GM21526 (cell line): ENCODE measurements at regions not wholly inside any gene's neighbourhood (a gene's known extent, or its start where the extent isn't known, plus 50 kb on each side); places are given as distances from the start of the nearest gene placed in this dataset.
"Not testable (repeated sequence)": the region's sequence is repeated elsewhere in the genome, so short reads cannot be mapped to it uniquely, and the experiment has no call there.

Experiments
- ATAC-seq: cut with Tn5 transposase; IDR thresholded peaks from one replicate; pipeline ENCODE4 v1.9.1; 2021; ENCODE audit warnings: moderate library complexity; ENCODE audit not compliant: unreplicated experiment, low FRiP score

DNA sequence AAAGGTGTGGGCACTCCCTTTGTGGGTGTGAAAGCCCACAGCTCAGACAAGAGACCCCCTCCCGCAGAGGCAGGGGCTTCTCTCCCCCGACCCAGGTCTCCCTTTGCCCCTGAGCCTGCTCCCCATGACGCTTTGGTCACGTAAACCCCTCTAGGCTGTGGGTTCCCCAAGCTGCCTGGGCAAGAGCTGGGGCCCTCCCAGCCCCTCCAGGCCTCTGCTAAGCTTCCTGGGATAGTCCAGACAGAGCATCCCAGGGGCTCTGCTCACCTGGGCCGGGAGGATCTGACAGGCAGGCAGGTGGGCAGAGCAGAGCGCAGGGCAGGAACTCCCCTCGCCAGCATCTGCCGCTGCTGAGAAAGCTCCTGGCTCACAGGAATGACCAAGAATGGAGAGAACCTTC lies 177.3 kb downstream of the BANP start:
- ATAC-seq: no peak

DNA sequence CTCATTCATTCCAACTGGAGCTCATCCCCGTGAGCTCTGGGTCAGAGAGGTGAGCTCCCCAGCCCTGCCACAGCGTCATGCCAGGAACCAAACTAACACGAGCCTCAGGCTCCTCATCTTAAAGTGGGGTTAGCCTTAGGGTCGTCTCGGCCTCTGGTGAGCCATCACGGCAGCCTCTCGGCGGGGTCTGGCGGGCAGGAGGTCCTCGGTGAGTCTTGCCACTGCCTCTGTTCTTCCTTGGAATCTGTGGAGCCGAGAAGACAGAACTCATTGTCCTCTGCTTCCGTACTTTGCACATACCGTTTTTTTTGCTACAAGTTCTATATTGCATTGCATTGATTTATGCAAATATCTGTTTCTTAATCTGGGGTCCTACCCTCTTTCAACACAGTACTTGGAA lies 177.9 kb downstream of the BANP start:
- ATAC-seq: not testable (repeated sequence)

DNA sequence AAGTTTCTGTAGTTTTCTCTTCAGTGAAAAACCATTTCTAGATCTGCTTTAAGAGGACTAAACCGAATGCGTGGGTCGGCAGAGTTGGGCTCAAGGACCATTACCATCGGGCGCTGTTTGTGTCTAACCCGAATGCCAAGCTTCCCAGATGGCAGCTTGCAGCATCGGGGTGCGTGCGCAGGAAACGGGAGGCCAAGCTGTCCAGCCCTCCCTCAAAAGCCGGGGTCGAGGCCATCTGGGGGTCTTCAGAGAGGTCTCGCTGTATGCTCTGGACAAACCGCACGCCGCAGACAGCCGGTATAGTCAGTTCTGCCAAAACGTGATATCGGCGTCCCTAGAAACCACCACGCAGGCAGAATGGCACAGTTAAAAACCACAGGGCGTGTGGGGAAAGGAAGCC lies 178.8 kb downstream of the BANP start:
- no peak for ATAC-seq

DNA sequence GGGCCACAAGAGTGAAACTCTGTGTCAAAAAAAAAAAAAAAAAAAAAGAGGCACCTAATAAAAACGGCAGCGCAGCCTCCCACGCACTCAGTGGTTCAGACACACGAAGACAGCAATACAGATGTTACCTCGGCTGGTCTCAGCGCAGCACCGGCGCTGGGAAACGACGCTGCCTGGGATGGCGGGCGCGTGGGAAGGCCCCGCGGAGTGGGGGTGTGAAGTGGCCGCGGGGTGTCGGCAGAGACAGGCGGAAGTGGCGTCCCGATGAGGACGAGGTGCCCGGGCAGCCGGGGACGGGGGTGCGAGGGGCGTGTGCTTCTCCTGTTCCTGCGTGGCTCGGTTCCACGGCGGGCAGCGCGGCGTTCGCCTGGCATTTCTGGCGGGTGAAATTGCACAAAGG lies 179.4 kb downstream of the BANP start:
- ATAC-seq: no peak

DNA sequence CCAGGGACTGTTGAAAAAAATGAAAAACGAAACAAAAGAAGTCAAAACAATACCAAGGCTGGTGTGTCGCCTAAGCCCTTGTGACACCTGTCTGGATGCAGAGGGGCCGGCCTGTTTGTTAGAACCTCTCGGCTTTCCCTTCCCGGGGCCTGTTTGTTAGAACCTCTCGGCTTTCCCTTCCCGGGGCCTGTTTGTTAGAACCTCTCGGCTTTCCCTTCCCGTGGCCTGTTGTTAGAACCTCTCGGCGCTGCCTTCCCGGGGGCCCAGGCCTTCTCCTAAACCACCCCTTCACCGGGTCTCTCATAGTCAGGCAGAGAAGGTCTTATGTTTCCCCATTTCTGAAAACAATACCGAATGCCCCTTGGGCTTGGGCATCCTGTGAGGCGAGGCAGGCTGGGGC lies 180.0 kb downstream of the BANP start:
- ATAC-seq: no peak

DNA sequence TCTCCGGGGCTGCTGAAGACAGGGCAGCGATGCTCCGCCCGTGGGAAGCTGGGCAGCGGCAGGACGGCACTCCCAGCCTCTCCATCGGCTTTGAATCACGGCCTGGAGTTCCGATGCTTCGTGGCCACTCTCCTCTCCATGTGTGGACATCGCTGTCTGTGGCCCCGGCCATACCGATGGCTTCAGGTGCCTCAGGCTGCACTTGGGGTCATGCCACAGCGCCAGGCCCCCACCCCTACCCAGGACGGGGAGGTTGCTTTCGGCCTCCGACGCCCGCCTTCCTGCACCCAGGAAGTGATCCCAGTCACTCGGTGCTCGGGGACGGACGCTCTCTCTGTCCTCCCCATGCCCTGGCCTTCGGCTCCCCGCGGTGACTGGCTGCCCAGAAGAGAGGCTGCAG lies 180.7 kb downstream of the BANP start:
- ATAC-seq: no peak

DNA sequence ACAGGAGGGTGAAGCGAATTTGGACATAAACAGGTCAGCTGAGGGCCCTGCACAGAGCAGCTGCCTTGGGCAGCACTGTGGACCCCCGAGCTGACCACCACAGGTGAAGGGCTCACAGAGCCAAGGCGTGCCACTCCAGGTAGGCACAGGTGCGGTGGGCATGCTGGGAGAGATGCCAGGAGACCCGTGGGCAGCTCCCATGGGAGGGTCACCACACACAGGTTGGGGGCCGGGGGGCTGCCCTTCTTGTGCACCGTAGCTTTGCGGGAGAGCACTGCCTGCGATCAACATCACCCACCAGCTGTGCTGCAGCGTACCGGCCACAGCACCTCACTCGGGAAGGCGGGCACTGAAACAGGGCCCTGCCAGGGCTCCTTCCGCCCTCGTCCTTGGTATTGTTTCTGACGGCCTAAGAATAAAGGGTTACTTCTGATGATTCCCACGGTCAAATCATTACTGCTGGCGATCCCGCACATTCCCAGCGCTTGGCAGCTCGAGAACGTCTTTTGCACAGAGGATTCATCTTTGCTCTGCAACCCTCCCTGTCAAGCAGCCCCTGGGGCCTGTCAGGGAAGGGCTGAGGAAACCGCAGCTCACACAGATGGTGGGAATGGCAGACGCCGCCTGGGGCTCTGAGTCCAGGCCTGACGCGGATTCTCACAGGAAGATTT lies 181.7 kb downstream of the BANP start:
- no peak for ATAC-seq

DNA sequence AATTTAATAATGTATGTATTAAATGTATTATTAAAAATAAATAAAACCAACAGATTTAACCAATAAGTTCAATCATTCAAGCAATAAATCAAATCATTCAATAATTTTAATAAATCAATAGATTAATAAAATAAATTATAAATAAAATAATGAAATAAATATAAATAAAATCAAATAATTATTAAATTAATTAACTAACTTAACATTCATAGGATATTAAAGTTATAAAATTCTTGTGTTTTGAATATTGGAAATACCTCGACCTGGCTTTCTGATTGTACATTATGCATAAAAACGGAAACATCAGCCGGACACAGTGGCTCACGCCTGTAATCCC lies 182.2 kb downstream of the BANP start:
- ATAC-seq: no peak

DNA sequence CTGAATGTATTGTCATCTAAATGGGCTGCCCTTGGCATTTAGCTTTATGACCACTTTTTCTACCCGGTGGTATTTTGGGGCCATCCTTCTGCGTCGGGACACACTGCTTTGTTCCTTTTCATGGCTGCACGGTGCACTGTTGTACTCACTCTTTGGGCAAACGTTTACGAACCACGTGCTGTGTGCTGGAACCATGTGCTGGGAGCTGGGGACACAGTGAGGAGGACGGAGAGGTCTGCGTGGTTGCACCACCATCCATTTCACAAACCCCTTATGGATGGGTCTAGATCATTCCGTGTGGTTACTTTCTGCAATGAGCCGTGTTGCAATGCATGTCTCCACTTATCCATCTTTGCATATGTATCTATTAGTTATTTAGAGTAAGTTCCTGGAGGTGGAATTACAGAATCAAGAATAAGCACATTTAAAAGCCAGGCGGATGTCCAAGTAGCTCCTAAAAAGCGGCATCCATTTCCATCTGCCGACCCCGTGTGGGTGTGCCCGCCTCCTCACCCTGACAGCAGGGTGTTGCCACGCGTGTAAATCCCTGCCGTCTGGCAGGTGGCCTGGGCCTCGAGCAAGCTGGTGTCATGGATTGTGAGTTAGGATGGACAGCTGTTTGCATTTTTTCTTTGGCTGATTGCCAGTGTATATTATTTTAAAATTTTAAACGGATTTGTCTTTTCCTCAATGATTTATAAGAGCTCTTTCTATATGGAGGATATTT lies 183.1 kb downstream of the BANP start:
- ATAC-seq: not testable (repeated sequence)

DNA sequence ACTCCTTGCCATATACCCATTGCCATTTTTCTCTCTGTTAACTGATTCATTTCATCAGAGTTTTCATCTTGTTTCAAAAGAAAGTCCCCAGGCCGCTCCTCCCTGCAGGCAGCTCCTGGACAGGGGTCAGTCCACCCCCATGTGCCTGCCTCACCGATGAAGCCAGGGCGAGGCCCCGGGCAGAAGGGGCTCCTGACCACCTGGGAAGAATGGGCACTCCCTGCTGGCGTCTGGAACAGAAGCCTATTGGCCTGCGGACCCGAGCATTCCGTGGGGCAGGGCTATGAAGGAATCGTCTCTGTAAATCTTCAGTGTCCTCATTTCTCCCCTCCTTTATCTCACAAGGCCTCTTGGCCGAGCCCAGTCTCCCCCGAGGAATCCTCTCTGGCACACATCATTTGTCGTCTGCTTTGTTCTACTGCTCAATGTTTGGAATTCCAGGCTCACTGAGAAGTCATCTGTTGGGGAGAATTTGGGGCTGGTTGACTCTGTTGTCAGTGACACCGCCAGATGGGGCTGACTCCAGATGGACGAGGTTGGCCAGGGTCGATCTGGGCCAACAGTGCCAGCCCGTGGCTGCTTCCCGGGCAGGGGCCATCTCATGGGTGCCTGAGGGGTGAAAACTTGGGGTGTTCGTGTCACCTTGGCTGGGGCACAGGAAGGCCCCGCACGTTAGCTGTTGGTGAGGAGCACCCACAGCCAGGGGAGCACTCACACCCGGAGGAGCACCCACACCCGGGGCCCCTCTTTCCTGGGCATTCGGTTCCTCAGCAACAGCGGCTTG lies 183.9 kb downstream of the BANP start:
- not testable (repeated sequence) for ATAC-seq

DNA sequence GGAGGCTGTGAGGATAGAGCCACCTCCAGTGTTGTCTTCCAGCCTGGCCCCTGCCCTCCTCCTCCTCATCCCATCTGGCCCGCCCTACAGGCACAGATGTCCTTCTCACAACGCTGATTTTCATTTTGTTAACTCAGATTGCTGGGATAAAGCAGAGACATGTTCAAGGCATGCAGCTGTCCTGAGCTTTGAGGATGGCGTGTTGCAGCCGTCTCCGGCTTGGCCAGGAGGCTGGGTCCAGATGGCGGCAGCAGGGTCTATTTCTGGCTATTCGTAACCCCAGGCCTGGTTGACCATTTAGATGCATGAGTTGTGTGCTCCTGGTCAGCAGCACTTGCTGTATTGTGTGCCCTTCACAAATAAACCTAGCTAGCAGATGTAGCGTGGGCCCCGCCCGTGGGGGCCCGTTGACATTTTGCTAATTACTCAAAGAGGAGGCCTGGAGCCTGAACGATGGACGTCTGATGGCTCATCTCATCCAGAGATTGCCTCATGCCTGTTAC lies 185.0 kb downstream of the BANP start:
- ATAC-seq: not testable (repeated sequence)

DNA sequence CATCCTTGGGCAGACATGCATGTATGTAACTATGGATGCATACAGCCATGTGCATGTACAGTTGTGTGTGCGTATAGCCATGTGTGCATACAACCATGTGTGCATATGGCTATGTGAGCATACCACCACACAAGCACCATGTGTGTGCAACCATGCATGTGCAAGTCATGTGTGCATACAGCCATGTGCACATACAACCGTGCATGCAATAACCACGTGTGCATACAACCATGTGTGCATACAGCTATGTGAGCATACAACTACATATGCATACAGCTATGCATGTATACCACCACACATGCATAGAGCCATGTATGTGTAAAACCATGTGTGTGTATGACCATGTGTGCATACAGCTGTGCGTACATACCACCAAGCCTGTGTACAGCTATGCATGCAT lies 185.7 kb downstream of the BANP start:
- ATAC-seq: not testable (repeated sequence)

DNA sequence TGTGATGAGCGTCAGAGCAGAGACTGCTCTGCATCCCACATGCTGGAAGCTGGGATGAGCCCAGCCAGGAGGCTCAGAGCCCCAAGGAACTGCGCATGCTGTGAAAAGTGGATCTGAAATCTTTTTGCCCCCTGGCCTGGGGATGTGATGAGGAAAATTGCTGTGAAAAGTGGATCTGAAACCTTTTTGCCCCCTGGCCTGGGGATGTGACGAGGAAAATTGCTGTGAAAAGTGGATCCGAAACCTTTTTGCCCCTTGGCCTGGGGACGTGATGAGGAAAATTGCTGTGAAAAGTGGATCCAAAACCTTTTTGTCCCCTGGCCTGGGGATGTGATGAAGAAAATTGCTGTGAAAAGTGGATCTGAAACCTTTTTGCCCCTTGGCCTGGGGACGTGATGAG lies 187.9 kb downstream of the BANP start:
- not testable (repeated sequence) for ATAC-seq

DNA sequence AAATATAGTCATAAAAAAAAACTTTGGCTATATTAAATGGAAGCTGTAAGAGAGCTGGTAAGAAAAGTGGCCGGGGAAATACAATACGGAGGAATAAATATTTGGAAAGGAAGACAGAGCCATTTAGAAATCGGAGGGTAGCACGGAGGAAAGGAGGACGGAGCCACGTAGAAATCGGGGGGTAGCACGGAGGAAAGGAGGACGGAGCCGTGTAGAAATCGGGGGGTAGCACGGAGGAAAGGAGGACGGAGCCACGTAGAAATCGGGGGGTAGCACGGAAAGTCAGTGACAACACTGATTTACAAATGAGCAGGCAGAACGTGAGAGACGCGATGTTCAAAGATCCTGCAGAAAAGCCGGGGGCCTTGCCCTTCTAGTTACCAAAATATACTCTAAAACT lies 189.0 kb downstream of the BANP start:
- ATAC-seq: not testable (repeated sequence)

DNA sequence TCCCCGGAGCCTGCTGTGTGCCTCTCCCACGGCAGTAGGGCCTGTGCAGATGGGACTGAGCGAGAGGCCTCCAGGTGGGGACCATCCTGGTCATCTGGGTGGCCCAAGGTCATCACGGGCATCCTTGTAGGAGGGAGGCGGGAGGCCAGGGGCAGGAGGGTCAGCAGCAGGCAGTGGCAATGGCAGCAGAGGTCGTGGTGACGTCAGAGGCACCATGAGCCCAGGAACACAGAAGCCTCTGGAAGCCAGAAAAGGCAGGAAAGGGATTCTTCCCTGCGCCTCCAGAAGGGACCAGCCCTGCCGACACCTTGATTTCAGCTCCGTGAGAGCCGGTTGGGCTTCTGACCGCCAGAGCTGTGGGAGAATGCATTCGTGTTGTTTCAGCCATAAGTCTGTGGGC lies 190.3 kb downstream of the BANP start:
- ATAC-seq: no peak

DNA sequence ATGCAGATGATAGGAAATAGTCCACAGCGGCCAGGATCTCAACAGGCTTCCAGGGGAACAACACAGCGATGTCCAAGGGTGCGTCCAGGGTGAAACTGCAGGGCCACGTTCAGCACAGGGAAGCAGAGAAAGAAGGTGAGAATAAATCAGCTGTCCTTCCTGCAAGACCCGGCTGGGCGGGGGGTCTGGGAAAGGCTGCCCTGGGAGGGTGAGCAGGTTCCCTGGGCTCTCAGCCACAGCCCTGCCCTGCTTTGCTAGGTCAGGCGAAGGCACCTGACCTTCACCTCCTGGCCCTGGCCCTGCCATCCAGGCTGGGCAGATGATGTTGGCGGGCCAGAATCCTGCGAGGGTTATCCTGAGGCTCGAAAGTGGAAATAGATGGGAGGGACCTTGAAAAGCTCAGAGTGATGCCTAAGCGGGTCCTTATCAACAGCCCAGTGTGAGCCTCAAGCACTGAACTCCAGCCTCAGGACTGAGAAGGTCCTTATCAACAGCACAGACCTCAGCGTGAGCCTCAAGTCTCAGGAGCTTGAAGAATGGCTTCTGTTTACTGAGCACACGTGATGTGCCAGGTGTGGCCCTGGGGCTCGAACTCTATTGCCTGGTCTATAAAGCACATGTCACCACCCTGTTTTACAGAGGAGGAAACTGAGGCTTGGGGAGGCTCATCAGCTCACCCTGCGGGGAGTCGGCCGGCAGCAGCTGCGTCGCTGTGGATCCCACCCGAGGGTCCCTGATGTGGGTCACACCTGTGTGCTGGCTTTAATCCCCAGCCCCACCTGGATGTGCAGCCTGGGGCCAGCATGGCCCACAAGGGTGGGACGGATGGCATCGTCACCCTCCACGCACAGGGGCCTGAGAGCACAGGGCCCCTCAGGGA lies 191.1 kb downstream of the BANP start:
- not testable (repeated sequence) for ATAC-seq

DNA sequence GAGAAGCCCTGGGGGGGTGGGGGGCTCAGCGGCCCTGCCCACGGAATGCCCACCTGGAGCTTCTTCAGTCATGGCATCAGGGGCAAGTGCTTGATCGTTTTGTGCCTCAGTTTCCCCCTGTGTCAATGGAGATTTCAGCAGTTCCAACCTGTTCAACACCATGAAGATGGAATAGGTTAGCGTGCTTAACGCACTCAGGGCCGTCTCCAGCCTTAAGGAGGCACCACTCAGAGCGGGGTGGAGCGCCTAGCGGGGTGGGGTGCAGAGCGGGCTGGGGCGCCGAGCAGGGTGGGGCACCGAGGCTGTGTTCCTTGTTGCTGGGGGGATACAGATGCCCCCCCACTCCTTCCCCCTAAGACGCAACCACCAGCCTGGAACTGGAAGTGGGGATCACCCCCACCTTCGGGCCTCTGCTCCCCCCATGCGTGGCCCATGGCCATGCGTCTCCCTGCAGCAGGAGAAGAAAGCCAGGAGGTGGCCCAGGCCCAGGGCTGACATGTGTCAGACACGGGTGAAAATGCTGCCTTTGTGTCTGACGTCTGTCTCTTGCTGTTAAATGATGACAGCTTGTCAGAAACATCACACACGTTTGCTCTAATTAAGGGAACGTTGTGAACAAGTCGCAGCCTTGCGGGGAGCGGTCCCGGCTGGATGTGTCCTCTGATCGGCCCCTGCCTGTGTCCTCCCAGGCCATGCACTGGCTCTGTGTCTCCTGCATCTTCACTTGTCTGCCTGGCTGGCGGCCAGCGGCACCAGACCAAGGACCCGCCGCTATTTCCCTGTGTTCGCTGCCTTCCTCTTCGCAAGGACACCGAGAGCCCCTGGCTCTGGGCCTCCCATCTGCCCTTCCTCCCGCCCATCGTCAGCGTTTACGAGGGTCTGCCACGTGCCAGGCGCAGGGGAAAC lies 192.1 kb downstream of the BANP start:
- ATAC-seq: not testable (repeated sequence)

DNA sequence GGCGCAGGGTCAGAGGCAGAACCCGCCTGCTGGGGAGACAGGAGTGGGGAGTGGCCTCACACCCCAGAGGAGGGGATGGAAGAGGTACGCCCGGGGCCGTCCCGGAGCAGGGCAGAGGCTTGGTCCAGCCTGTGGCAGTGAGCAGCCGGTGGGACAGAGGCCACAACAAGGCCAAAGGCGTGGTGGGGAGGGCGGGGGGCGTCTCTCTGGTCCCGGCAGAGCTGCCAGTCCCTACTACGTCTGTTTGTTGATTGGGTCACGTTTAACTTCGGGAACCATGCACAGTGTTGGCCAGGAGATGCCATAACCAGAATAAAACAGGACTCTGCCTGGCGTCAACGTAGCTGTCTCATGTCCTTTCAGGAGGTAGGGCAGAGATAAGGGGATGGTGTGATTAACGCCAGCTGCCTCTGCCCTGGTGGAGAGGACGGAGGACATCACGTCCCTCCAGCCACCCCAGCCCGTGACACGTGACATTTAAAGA lies 192.8 kb downstream of the BANP start:
- no peak for ATAC-seq

DNA sequence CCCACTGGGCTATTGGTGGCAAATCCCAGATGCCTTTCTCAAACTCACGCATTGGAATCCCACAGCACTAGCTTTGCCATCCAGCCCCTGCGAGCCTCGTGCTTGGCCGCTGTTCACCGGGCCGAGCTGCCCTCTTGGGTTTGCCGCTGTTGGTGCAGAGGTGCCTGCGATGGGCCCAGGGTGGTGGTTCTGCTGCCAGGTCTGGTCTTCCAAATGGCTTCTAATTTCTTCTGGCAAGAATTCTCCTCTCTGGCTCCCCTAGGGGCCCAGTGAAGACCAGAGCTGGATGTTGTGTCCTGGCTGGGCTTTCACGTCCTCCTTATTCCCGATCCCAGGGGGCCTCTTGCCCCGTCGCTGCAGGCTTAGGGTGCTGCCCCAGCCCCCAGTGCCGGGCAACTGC lies 194.1 kb downstream of the BANP start:
- ATAC-seq: not testable (repeated sequence)
